NCI-H1694 (cell line): ENCODE measurements at regions not wholly inside any gene's neighbourhood (a gene's known extent, or its start where the extent isn't known, plus 50 kb on each side); places are given as distances from the start of the nearest gene placed in this dataset.

Source experiments
- DNase-seq: peaks from one replicate; lab custom pipeline; 2025; lab: John Stamatoyannopoulos, UW

DNA sequence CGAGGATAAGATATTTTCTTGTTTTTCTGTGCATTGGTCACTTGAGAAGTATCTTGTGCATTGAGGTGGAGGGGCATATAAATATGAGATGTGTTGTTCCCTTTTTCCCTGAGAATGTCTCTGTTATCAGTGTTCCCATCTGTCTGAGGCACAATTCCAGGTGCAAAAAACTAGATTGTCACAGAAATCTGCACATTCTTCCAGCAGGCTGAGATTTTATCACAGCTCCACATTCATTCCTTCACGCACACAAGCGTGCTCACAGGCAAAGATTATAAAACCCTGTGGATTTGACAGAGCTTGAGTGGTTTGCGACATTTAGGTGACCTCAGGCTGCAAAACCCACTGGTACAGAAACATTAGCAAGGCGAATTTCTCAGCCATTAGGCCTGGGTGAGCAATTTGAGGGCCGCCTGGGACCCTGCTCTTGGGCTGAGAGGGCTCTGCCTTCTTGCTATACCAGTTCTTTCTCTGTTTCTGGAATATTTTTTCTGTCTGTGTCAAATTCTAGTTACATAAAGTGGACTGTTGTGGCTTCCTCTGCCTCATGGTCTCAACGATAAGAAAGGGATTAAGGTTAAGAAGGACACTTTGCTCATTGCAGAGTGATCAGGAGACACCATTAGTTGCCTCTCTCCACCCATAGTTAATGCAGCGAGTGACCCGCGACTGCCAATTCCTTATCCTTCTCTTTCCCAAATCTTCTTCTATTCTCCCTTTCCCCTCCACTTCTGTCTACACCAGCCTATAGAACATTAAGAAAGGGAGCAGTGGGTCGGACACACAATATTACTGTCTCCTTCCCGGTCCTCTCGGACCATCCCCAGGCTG is 86.7 kb upstream of the C1QTNF7 start:
- no peak for DNase-seq

- DNase-seq, result no peak
These were observed 86.0 kb upstream of the C1QTNF7 start for GRCh38 chr4:15341733-15342300.

DNA sequence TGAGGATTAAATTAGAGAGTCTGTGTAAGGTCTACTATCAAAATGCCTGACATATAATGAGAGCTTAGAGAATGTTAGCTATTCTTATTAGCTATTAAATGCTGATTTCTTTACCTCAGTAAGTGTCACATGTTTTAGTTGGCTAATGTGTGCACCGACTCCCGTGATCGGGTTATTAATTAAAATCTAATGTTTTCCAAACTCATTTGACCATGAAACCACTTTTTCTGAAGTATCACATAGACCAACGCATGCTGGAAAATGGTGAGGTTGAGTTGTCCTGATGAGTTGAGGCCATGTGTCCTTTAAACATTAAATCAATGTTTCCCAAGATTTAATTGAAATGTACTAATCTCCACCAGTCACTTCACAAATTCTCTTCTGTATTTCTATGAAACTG is 84.8 kb upstream of the C1QTNF7 start:
- no peak for DNase-seq

- DNase-seq, result no peak
These were observed 84.3 kb upstream of the C1QTNF7 start for GRCh38 chr4:15343581-15343980.

DNA sequence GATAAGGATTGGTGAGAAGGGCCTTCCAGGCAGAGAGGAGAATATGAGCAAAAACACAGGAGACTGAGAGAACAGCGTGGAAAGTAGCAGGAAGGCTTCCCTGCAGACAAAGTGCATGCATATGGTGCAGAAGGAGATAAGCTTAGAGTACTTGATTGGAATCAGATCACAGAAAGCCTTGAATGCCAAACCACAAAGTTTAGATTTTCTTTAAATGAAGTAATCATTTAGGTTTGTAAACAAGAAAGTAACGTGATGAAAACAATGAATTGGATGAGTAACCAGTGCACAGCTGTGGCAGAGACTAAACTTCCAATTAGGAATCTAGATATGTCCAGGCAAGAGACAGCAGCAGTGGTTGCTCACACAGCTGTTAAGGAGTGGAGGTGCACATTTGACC is 83.8 kb upstream of the C1QTNF7 start:
- DNase-seq, result no peak

DNA sequence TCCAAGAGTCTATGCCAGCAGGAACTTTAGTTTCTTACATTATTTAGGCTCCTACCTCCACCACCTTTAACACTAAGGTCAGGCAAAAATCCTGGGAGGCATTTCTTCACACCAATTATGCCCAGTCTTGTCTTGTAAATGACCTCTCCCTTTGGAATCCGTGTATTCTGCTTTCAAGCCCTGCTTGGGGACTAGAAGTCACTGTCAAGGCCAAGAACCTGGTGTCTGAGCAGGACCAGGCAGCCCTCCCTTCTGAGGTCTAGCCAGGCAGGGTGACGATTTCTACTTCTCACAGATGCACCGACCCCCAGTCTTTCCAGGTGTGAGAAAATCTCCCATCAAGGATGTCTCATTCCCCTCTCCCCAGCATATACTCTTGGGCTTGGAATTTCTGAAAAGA is 82.7 kb upstream of the C1QTNF7 start:
- DNase-seq, result no peak

- DNase-seq, result no peak
These were observed 79.6 kb upstream of the C1QTNF7 start for GRCh38 chr4:15348236-15348635.

DNA sequence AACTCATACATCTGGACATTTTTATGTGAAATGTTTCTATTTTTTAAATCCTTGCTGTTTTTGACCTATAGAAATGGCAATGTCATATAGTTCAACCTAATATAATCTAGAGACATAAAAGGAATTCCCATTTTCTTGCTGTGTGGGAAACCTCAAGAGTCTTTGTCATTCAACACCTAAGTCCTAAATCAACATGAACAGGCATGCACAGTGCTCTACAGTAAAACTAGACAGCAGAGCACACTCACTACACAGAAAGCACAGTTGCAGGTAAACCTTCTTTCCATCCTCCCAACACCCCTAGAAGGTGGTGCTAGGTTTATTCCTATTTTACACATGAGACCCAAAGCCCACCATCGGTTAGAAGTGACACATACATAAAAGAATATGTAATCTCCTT is 79.1 kb upstream of the C1QTNF7 start:
- DNase-seq, result no peak

DNA sequence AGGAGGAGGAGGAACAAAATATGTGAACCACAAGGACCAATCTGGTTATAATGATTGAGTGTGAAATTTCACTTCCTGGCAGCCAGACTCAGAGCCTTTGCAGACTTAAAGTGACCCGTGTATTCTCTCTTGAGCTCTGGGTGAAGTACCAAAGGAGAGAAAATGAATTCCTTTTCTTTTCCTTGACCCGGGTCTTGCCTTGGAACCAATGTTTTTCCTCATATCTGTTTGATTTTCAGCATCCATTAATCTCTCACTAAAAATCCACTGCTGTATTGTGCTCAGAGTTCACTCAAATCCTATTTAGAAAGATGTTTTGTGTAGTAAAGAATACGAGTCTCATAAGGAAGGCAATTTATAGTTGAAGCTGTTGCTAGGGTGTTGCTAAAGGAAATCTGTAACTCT is 78.3 kb upstream of the C1QTNF7 start:
- no peak for DNase-seq

- no peak for DNase-seq
These were observed 77.9 kb upstream of the C1QTNF7 start for GRCh38 chr4:15349965-15350364.

- no peak for DNase-seq
These were observed 75.3 kb upstream of the C1QTNF7 start for GRCh38 chr4:15352524-15352923.

DNA sequence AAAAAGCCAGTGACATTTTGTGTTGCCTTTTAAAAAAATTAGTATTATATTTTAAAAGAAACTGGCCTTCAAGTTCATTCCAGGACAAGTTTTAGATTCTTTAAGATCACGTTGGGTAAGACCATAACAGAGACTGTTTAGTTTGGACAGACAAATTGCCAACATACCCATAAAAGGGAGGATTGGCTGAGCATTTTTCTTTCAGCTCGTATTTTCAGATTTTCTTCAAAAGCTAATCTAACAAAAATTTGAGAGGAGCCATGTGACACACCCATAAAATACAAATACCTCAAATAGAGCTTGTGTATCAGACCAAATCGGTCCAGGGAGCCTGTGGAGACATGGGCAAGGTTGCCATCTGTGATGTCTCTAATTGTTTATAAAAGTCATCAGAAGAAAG is 74.6 kb upstream of the C1QTNF7 start:
- no peak for DNase-seq

- DNase-seq, result no peak
These were observed 73.2 kb upstream of the C1QTNF7 start for GRCh38 chr4:15354371-15355297.

DNA sequence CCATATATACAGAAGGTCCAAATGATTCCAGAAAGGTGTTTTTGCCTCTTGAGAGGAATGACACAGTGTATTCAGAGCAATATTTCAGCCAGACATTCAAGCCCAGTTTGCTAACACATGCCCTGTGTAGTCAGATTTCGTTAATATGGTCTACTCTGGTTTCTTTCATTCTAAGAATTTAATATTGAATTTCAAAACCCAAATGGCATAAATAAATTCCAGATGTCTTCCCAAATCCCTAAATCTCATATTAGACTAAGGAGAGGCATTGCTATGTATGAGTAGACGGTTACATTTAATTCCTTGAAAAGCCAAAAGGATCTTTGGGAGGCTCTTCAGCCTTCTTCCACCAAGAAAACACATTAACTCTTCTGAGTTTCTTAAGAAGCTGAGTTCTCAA is 66.3 kb upstream of the C1QTNF7 start:
- no peak for DNase-seq

GRCh38 chr4:15362541-15362940 is 65.3 kb upstream of the C1QTNF7 start:
- no peak for DNase-seq

DNA sequence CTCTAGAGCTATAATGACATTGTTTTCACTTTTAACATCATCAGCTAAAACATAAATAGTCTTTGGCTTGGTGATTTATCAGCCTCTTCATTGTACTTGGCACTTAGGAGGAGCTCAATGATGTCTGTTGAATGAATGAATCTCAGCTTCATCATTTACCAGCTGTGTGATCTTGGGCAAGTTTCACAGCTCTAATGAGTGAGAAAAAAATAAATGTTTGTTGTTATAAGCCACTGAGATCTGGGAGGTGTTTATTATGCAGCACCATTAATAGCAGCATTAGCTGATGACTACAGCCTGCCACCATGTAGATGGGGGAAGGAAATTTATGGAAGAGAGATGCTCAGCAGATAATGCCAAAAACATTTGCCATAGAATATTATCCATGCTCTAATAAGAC is 63.6 kb upstream of the C1QTNF7 start:
- no peak for DNase-seq

DNA sequence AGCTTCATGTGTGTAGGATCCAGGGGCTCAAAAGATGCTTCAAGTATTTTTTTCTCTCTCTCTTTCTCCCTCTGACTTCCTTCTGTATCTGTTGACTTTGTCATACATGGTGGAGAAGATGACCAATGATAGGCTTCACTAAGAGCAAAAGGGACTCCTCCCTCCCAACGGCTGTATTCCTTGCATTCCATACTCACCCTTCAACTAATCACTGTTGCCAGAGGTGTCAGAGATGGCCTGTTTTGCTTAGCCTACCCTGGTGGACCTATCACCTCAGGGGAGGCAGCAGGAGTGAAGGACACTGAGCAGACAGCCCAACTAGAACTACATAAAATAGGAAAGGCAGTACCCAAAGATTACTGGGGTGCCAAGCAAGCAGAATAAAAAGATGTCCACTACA is 62.2 kb upstream of the C1QTNF7 start:
- DNase-seq, result no peak

DNA sequence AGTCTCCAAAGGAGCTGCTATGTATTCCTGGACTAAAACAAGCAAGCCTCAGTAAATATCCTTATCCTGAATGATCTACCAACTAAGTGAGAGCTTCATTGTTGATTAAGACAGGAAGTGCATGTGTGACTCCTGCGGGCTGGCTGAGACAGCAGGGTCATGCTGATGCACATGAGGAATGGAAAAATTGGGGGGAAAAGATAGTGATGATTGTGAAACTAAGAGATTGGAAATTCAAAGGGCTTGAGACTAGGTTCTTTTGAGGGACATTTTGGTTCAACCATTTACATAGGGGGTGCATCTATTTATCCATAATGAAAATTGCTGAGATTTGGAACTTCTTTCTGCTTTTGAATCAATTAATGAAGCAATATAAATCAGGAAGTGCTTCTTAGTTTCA is 61.1 kb upstream of the C1QTNF7 start:
- DNase-seq, result no peak

DNA sequence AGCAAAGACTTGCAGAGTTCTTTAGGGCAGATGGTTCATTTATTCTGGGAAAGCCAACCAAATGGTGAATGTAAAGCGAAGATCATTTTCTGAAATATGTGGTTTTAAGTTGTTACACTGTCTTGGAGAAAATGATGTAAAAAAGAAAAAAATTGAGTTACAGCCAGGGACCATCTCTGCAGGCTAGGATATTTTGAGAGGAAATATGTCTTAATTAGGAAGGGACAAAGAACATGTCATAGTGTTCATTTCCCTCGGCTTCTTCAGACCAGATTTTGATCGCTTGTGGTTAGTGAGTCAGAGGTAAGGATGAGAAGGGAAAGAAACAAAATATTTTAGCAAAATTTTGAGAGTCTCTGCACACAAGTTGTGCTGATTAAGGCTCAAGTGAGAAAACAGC is 59.0 kb upstream of the C1QTNF7 start:
- no peak for DNase-seq

- no peak for DNase-seq
These were observed 57.5 kb upstream of the C1QTNF7 start for GRCh38 chr4:15370296-15370695.

DNA sequence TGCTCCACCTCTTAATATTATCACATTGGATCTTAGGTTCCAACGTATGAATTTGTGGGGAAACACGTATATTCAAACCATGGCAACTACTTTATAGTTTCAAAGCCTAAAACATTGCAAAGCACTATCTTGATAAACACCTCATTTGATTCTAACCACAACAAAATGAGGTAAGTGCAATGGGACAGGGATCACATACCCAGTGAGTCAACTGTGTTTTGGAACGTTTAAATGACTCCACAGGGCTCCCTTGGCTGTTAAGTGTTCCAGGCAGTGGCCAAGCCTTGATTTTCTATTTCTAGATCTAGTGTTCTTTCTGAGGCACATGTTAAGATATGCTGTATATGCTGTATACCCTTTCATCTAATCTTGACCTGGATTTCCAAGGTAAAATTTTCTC is 54.5 kb upstream of the C1QTNF7 start:
- DNase-seq, result no peak

DNA sequence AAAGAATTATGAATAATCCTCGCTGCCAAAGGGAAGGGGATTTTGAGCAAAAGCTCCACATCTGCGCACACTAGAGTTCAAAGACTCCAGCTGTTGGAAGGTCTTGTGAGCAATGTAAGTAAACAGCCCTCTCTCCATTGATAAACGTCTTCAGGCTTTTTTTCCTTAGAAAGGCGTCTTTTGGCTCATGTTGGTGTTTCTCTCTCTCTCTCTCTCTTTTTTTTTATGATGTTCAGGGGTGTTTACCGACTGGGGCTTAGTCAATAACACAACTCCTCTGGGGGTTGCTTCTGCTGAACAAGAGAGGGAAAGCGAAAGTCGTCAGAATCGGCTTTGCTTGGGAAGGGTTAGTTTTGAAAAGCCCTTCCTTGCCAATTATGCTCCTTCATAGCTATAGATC is 53.2 kb upstream of the C1QTNF7 start:
- DNase-seq, result no peak

DNA sequence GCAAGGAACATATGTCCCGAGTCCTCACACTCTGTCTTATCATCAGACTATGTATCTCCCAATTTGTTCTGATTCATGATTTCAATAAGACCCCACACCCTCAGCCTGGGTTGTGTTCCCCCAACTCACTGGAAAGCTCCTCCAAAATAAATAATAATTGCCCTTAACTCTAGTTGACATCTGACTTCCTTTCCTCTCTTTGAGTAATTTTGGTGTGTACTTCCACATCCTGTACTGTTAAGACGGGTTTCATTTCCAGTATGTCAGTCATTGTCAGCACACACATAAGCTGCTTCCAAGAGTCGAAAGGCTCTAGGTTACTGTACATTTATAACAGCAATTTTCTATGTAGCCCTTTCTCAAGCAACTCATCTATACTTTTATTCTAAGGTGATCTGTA is 52.2 kb upstream of the C1QTNF7 start:
- no peak for DNase-seq
